ENCODE measurements at regions not wholly inside any gene's neighbourhood (a gene's known extent, or its start where the extent isn't known, plus 50 kb on each side); places are given as distances from the start of the nearest gene placed in this dataset.

DNA sequence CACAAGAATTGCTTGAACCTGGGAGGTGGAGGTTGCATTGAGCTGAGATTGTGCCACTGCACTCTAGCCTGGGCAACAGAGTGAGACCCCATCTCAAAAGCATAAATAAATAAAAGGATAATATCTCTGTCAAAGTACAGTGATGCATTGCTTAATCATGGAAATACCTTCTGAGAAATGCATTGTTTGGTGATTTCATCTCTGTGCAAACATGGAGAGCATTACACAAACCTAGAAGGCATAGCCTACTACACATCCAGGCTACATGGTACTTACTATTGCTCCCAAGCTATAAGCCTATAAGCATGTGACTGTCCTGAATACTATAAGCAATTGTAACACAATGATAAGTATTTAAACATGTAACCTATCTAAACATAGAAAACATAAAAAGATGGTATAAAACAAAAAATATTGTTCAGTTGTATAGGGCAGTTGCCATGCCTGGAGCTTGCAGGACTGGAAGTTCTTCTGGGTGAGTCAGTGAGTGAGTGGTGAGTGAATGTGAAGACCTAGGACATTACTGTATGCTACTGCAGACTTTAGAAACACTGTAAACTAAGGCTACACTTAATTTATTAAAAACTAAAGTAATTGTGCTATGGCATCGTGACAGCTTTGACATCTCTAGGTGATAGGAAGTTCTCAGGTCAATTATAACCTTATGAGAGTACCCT is 93.6 kb upstream of the SNRPN start:
- Histone ChIP-seq H3K36me3 (ENCODE audit: control insufficient read depth in 4 of 4, insufficient read depth in 3 of 4, low read depth in 1 of 4, low read length in 3 of 4) (no peaks in the 10 kb centered on the region), H3K27ac (ENCODE audit: low read depth in 1 of 2, low read length in 2 of 2) (no peak overlapping the region), H3K9ac (ENCODE audit: low read depth in 1 of 2, low read length in 2 of 2) (no peak overlapping the region), H3K27me3 (ENCODE audit: control insufficient read depth in 4 of 4, insufficient read depth in 4 of 4, low read length in 3 of 4) (no peaks in the 10 kb centered on the region), H3K4me3 (ENCODE audit: low read depth in 1 of 3, low read length in 3 of 3) (no peak overlapping the region), H3K4me1 (ENCODE audit: control insufficient read depth in 4 of 4, insufficient read depth in 4 of 4, low read length in 3 of 4) (peaks cover 0 to 2% (median 0%) of the 10 kb centered on the region in 4 donors), H3K9me3 (ENCODE audit: control insufficient read depth in 4 of 4, low read length in 3 of 4) (peaks cover 0 to 4% (median 0%) of the 10 kb centered on the region in 4 donors)
- no peak for DNase-seq (ENCODE audit: low spot score)
- WGBS: 74% methylated on average over 1 of the region's 1 CpG
- TF ChIP-seq, protein P1, sequence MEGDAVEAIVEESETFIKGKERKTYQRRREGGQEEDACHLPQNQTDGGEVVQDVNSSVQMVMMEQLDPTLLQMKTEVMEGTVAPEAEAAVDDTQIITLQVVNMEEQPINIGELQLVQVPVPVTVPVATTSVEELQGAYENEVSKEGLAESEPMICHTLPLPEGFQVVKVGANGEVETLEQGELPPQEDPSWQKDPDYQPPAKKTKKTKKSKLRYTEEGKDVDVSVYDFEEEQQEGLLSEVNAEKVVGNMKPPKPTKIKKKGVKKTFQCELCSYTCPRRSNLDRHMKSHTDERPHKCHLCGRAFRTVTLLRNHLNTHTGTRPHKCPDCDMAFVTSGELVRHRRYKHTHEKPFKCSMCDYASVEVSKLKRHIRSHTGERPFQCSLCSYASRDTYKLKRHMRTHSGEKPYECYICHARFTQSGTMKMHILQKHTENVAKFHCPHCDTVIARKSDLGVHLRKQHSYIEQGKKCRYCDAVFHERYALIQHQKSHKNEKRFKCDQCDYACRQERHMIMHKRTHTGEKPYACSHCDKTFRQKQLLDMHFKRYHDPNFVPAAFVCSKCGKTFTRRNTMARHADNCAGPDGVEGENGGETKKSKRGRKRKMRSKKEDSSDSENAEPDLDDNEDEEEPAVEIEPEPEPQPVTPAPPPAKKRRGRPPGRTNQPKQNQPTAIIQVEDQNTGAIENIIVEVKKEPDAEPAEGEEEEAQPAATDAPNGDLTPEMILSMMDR (IDR thresholded peaks at IDR 0.05; ENCODE audit: low read depth, low read length, missing input control): no peak
- no peak for TF ChIP-seq RAD21 (IDR thresholded peaks at IDR 0.05)
- no peak for TF ChIP-seq FOXA1 (IDR thresholded peaks at IDR 0.05)
- no peak for TF ChIP-seq GABPA (IDR thresholded peaks at IDR 0.05 in 1 of 2, conservative IDR thresholded peaks at IDR 0.05 in 1 of 2)
- TF ChIP-seq TAF1 (conservative IDR thresholded peaks at IDR 0.05): no peak
- no peak for TF ChIP-seq HNF4G (IDR thresholded peaks at IDR 0.05)
- no peak for TF ChIP-seq RXRA (IDR thresholded peaks at IDR 0.05)
- no peak for TF ChIP-seq HNF4A (conservative IDR thresholded peaks at IDR 0.05)
- TF ChIP-seq MAX (IDR thresholded peaks at IDR 0.05): no peak
- TF ChIP-seq YY1 (IDR thresholded peaks at IDR 0.05): no peak

GRCh38 chr15:24862726-24863521 is 91.9 kb upstream of the SNRPN start:
- Histone ChIP-seq H3K36me3 (ENCODE audit: control insufficient read depth in 4 of 4, insufficient read depth in 3 of 4, low read depth in 1 of 4, low read length in 3 of 4) (no peaks in the 10 kb centered on the region), H3K27ac (ENCODE audit: low read depth in 1 of 2, low read length in 2 of 2) (no peak overlapping the region), H3K4me3 (ENCODE audit: low read depth in 1 of 3, low read length in 3 of 3) (no peak overlapping the region), H3K9ac (ENCODE audit: low read depth in 1 of 2, low read length in 2 of 2) (no peak overlapping the region), H3K4me1 (ENCODE audit: control insufficient read depth in 4 of 4, insufficient read depth in 4 of 4, low read length in 3 of 4) (peaks cover 0 to 2% (median 0%) of the 10 kb centered on the region in 4 donors), H3K9me3 (ENCODE audit: control insufficient read depth in 4 of 4, low read length in 3 of 4) (peaks cover 0 to 4% (median 0%) of the 10 kb centered on the region in 4 donors), H3K27me3 (ENCODE audit: control insufficient read depth in 4 of 4, insufficient read depth in 4 of 4, low read length in 3 of 4) (no peaks in the 10 kb centered on the region)
- no peak for TF ChIP-seq JUND (IDR thresholded peaks at IDR 0.05)
- TF ChIP-seq, protein P2, sequence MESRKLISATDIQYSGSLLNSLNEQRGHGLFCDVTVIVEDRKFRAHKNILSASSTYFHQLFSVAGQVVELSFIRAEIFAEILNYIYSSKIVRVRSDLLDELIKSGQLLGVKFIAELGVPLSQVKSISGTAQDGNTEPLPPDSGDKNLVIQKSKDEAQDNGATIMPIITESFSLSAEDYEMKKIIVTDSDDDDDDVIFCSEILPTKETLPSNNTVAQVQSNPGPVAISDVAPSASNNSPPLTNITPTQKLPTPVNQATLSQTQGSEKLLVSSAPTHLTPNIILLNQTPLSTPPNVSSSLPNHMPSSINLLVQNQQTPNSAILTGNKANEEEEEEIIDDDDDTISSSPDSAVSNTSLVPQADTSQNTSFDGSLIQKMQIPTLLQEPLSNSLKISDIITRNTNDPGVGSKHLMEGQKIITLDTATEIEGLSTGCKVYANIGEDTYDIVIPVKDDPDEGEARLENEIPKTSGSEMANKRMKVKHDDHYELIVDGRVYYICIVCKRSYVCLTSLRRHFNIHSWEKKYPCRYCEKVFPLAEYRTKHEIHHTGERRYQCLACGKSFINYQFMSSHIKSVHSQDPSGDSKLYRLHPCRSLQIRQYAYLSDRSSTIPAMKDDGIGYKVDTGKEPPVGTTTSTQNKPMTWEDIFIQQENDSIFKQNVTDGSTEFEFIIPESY (IDR thresholded peaks at IDR 0.05): no peak
- no peak for TF ChIP-seq HNF4A (conservative IDR thresholded peaks at IDR 0.05)
- TF ChIP-seq TAF1 (conservative IDR thresholded peaks at IDR 0.05): no peak
- TF ChIP-seq SP1 (IDR thresholded peaks at IDR 0.05): no peak
- TF ChIP-seq RXRA (IDR thresholded peaks at IDR 0.05): no peak
- TF ChIP-seq EGR1 (IDR thresholded peaks at IDR 0.05; ENCODE audit: low read depth in 2 of 2): no peak
- no peak for TF ChIP-seq FOXA2 (IDR thresholded peaks at IDR 0.05)
- no peak for TF ChIP-seq FOXA1 (IDR thresholded peaks at IDR 0.05)
- TF ChIP-seq RAD21 (IDR thresholded peaks at IDR 0.05): no peak
- 74% methylated on average over 6 of the region's 6 CpGs for WGBS
- no peak for DNase-seq (ENCODE audit: low spot score)

Data from liver (tissue), 8 donors.